ENCODE measurements at regions not wholly inside any gene's neighbourhood (a gene's known extent, or its start where the extent isn't known, plus 50 kb on each side); places are given as distances from the start of the nearest gene placed in this dataset.

DNA sequence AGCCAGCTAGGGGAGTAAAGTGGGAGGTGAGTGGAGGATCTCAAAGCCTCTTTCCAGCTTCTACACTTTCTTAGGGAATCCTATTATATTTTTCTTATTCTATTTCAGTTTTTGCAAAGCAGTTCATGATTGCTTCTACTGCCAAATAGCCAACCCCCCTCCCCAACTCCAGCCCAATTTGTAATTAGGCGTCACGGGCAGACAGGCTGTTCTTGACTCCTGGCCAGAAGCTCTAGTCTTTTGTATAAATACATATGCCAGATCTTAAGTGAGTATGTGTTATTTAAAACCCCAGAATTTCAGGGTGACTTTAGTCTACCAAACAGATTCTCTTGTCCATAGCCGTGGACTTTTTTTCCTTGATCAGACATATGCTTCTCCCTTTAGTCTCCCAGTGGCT, 255.2 kb downstream of the BUB3 start:
- DNase-seq (ENCODE audit: low read depth in 3 of 3): no peak

DNA sequence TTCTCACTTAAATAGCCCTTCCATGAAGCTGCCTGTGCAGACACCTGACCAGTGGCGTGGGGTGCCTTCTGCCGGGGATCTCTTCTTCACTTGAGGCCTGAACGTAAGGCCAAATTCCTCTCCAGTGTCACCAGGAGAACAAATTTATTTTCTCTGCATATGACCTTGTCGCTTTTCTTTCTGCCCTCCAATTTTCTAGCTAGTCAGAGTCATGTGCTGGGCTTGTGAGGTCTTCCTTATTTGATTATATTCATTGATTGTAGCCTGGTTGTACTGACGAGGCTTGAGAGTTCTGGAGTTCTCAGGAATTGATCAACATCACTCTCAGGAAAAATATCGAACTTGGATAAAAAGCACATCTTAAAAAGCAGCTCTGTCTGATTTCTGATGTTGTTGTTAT, 255.7 kb downstream of the BUB3 start:
- no peak for DNase-seq (ENCODE audit: low read depth in 3 of 3)

DNA sequence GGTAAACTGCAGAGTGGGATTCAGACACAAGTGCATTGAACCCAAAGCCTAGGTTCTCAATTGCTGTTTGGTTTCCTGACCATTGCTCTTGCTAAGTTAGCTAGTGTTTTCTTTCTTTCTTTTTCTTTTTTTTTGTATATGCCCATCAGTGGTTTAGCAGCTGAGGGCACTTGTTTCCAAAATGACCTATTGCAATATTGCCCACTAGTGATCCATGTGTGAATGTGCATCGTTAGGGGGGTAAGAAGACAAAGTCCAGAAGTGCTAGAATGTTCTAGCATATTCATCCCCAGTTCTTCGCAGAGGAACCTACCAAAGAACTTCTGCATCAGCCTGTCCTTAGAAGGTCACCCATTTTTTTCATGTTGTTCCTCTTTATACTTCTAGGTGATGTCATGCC, 252.8 kb upstream of the GPR26 start:
- DNase-seq (ENCODE audit: low read depth in 3 of 3): no peak

DNA sequence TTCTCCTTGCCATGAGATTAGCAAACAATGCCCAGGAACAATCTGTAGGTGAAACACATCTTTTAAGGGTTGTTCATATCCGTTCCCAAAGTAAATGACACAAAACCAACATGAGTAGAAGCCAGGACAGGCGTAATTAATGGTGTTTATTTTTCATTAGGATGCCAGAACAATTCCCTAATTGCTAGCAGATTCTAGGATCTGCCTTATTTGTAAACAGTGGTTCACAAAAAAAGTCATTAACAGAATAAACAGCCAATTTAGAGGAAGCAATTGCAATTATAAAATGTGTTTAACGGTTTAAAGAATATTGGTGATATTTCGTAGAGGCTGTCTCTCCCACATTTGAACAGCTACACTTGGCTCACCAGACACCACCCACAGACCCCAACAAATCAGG, 250.6 kb upstream of the GPR26 start:
- no peak for DNase-seq (ENCODE audit: low read depth in 3 of 3)

DNA sequence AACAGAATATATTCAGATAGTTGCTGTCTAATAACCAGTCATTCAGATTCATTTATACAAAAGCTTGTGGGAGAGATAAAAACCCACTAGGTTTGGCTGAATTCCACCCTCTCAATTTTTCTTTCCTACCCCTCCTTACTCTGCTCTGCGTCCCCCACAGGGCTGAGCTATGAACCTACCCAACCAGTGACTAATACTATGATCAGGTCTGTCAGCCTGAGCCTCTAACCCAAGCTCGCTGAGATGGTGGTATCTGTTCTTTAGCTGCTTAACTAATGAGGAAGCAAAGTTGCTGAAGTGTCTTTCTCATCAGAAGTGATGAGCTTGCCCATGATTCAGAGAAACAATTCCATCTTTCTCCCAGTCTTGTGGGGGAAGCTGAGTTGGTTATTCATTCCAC, 248.7 kb upstream of the GPR26 start:
- DNase-seq (ENCODE audit: low read depth in 3 of 3): no peak

DNA sequence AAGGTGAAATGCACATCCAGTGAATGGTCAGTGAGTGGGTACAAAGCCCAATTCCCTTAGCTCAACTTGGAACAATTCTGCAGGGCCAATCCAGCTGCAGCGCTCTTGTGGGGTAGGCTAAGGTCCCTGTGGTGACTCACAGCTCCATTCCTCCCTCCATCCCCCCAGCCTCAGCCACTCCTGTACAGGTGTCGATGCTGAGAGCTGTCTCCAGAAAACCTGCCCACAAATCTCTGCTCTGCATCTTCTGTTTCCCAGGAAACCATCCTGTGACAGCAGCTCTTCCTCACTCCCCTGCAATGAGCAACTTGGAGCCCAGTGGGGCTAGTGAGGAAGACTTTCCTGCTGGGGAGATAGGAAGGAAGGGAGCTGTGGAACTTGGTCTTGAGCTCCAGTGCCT, 244.7 kb upstream of the GPR26 start:
- DNase-seq (ENCODE audit: low read depth in 3 of 3): no peak

DNA sequence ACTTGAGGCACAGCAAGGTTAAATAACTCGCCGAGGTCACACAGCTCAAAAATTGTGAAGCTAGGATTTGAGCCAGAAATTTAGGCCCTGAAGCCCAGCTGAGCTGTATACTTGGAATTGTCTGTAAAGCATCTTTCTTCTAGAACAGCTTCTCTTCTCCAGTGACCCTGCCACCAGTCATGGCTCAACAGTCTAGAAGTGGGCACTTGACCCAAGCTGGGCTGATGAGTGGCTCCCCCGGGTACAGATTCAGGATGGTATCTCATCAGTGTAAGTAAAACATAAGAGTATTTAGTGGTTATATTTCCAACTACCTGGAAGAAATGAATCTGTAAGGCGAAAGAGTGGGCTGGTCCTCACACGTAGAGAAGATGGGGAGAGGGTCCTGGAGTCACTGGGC, 243.9 kb upstream of the GPR26 start:
- DNase-seq (ENCODE audit: low read depth in 3 of 3): no peak

DNA sequence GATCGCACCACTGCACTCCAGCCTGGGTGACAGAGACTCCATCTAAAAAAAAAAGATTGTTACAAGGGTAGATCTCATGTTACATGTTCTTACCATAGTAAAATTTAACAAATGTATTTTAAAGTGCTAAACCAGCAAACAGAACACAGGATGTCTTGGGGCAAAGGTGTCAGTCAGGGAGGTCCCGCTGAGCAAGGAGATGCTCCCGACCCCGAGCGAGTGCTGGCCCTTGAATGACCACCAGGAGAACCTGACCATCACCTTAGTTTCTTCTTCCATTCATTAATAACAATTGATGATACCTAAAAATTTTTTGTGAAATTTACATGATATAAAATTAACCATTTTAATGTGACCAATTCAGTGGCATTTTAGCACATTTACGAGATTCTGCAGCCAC, 241.6 kb upstream of the GPR26 start:
- DNase-seq (ENCODE audit: low read depth in 3 of 3): no peak

DNA sequence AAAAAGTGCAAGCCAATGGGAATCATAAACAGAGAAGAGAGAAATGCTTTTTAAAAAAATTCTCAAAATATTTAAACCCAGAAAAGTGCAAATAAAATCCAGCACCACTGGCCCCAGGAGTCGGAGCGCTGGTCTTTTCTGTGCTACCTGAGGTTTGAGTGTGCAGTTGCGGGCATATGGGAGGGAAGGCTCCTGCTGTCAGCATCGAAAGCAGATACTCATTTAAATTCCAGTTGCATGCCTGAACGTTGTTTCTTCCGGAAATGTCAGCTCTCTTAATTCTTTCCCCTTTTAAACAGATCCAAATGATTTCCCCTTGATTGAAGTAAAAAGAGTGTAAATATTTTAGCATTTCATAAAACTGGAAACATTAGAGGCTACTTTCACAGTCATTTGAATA, 240.5 kb upstream of the GPR26 start:
- no peak for DNase-seq (ENCODE audit: low read depth in 3 of 3)

DNA sequence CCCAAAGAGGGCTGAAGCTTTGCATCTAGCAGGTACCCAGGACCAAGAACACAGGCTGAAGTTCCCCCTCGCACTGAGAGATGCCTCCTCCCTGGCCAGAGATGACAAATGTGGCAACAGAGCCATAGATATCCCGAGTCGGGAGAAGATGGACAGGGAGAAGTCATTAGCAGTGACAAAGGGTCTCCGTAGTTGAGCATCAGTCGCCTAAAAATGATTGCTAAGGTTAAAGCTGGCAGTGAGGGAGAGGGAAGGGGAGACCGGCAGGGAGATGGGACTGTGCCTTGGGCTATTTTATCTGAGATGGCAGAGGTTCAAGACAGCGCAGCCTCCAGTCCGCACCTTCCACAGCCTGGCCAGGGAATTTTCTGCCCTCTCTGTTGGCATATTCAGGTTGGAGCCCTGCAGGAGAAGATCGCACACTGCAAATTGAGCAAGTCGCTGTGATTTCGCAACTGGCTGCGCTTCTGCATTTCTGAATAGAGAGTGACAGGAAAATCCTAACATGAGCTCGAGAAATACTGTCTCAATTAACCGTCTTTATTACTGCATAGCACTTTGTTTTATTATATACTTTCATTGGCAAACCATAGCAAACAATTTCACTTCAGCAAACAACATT, 238.9 kb upstream of the GPR26 start:
- DNase-seq (ENCODE audit: low read depth in 3 of 3): no peak

DNA sequence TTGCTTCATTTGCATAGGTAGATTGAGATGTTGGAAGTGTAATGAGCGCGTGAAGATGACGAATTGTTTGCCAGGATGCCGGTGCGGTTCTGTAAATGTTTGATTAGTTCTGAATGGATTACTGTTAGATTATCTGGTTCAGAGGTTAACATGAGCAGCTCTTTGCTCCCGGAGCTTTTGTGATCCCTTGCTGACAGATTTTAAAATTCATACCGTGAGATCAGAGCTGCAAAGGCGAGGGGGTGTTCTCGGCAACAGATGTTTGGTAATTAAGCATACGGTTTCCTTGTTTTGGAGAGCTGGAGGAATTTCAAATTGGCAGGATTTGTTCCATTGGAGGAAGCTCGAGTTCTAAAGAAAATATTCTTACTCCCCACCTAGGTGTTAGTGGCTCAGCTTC, 237.8 kb upstream of the GPR26 start:
- DNase-seq (ENCODE audit: low read depth in 3 of 3): no peak

DNA sequence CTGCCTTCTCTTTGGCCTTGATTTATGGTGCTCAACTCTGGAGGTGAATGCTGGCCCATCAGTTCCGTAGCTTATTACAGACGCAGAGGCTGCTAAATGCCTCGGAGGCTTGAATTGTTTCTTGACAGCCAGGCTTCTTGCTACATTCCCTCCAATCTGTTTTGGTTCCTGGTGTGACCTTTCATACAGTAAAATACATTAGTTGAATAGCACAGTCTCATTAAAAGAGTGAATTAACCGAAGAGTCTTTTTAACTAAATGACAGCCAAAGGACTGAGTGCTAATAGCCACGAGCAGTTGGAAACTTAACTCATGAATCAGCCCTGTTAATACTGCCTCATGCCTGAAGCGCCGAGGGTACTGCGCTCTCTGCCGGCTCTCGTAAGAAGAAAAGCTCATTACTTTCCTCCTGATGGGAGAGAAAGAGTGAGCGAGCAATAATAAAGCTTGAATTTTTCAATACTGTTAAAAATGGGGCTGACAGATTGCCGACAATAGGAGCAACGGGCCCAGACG, 236.4 kb upstream of the GPR26 start:
- DNase-seq (ENCODE audit: low read depth in 3 of 3): no peak

DNA sequence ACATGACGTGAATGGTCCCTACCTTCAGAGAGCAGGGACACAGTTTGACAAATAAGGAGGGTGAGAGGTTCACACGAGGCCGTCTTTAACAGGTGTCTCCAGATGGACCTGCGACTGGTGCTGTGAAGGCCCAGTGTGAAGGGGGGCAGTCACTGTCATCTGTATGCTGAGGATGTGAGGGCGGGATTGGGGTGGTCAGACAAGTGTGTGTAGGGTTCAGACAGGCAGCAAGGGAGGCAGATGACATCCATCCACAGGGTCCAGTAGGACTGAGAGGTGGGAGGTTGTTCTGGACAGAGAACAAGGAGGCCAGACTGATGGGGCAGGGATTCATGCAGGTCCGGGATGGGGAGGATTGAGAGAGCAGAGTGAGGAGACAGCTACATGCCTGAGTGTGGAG, 232.6 kb upstream of the GPR26 start:
- DNase-seq (ENCODE audit: low read depth in 3 of 3): no peak

DNA sequence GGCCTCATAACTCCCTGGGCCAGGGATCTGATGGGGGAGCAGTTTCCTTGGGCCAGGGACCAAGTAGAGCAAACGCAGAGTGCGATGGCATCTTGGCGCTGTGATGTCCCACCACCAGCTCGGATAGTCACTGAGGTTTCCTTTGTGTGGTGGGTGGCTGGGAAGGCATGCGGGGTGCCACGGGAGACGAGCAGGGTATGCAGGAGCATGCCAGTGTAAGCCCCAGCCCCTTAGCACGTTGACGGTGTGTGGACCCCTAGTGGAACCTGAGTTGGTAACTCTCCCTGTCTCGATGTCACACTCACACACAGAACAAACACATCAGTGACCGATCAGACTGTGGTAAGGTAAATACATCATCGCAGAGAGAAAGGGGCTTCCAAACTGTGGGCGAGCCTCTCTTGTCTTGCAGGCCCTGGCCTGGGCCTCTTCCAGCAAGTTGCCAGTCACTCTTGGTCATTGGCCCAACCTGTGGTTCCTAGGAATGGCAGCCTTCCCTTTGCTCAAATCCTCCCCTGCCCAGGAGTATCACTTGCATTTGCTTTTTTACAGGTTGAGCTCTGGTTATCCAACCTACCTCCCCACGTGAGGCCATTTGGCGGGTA, 231.6 kb upstream of the GPR26 start:
- DNase-seq (ENCODE audit: low read depth in 3 of 3): no peak

DNA sequence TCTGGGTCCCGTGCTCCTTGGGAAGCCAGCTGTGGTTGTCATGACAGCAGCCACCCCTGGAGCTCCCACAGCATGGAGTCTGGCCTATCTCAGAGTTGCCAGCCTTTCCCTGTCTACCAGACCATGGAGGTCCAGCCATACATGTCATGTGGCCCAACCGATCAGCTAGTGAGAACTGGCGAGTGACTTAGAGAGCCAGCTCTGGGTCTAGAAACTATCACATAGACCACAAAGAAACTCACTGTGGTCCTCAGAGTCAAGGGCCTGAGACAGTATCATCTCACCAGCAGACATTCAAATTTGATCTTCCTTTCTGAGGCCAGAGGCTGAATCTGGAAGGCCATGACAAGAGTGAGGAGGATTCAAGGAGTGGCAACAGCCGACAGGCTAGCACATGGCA, 223.3 kb upstream of the GPR26 start:
- no peak for DNase-seq (ENCODE audit: low read depth in 3 of 3)

DNA sequence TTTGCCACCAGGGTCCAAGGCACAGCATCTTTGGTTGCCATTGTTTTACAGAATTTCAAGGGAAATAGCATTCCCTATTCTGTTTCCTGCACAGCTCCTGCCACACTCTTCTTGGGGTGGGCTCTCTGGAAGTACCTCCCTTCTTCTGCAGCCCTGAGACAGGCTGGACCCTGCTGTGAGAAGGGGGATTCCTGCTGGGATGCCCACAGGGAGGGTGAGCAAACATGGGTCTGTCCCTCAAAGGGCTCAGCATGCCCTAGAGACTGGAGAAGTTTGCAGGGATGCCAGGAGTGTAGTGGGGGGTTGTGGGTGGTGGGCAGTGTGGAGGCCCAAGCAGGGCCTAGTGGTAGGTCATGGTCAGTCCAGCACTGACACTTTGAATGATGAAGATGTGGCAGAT, 222.2 kb upstream of the GPR26 start:
- no peak for DNase-seq (ENCODE audit: low read depth in 3 of 3)

DNA sequence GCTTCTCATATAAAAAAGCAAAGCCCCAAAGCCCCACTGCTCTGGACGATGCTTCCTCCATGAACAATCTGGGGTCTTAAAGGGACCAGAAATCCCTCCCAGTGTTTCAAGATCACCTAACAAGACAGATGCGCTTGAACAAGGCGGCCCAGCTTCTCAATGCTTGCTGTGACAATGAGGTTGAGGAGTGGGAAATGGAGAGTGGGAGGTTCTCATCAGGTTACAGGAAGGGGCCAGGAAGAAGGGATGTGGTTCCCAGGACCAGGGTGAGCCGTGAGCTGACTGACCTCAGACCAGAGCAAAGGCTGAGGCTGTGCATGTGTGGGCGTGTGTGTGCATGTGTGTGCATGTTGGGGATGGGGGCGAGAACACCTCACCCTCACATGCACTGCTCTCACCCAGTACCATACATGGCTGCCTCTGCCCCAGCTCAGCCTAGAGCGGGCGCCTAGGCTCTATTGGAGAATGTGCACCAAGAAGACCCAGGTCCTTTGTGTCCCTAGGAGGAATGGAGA, 220.8 kb upstream of the GPR26 start:
- DNase-seq (ENCODE audit: low read depth in 3 of 3): no peak

DNA sequence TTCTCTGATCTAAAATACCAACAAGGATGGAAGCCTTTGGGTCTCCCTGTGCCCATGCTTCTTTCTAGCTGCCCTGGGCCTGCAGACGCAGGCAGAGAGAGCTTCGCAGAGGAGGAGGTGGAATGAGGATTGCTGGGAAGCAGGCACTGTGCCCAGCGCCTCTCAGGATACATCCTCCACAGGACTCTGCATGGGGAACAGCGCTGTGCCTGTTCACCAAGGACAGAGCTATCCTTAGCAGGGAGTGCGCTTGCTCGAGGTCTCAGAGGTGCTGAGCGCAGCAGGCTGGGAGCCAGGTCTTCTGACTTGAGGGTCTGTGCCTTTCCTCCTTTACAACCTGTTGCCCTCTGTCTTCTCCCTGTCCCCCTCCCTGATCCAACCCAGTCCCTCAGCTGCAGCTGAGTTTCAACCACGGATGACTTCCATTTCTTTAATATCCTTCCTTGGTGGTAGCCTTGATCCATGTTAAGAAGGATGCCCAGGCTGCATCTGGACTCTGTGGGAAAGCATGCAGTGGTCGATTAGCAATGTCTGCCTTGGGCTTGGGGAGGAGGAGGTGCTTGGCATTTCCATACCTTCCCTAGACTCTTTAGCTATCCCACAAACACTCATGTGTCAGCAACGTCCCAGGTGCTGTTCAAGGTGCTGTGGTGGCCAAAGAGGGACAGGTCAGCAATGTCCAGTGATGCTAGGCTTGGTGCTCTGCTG, 219.6 kb upstream of the GPR26 start:
- DNase-seq (ENCODE audit: low read depth in 3 of 3): no peak

DNA sequence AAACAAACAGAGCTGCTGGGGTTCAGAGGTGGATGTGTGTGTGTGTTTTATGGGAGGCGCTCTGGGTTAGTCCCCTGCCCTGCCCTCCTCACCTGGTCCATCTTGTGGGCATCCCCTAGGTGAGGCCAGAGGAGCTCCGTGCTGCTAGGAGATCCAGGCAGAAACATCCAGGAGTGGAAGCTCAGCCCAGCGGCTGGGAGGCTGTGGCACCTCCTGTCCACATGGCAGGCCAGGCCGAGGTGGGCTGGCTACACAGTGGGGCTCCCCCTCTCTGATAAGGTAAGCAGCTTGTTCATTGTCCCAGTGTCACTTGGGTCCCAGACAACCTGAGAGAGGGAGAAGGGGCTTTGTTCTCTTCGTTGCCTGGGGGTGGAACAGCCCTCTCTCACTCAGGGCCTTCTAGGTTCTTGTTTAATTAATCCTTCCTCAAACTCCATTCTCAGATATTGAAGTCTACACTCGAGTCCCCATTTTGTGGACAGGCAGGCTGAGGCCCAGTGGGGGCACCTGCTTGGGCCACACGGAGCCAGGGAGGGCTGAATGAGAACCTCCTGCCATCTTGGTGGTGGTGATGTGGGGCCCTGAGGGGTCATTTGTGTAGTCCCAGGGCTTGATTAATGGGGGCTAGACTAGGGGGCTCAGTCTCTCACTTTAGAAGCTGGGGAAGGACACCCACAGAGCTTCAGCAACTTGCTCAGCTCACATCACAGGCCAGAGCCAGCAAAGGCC, 216.8 kb upstream of the GPR26 start:
- no peak for DNase-seq (ENCODE audit: low read depth in 3 of 3)

DNA sequence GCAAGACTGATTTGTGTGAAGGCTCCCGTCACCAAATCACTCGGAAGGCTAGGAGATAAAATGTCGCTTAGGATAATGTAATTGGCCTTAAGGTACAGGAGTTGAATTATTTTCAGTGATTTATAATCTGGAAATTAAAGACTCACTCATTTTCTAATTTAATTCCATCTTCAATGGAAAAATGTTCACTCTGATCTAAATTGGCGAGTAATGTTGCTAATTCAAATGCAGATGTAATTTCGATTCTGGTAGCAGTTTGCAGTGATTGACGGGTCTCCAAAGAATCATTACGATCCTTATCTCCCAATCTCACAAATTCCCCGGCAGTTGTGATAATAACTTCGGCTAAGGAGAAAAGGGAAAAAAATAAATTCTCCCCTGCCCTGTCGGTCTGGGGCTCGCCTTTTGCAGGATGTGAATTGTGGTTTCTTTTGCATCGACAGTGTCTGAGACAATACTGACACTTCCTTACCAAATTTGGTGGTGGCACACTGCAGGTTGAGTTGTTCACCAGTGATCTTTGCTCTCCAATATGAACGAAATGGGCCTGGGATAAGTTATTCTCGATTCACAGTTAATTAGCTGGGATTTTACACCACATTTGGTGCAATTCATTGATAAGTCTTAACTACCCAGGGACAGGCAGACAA, 215.1 kb upstream of the GPR26 start:
- no peak for DNase-seq (ENCODE audit: low read depth in 3 of 3)

DNA sequence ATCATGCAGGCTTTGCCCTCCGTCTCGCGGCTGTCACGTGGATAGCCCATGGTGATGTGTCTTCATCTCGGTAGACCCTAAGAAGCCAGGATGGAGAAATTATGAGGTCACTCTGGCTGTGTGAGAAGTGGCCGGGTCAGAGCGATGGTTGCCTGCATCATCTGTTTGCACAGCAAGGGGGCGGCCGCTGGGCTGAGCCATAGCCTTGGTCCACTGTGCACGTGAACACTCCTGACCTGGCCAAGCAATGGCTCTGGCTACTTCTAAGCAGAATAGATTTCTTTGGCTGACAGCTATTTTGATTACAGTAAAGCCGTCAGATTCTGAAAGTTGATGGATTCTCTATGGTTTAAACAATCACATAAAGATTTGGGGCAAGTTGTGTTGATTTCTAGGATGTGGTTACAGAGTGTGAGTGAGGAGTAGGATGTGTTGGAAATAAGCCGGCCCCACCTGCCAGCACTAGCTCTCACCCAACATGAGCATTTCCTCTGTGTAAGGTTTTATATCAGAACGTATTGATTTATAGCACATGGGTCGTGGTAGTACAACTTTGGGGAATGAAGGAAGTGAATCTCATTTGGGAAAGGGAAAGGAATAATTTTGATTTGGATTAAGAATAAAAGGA, 214.4 kb upstream of the GPR26 start:
- DNase-seq (ENCODE audit: low read depth in 3 of 3): no peak
